Rectal smooth muscle tissue (tissue), 1 donor: ENCODE measurements at regions not wholly inside any gene's neighbourhood (a gene's known extent, or its start where the extent isn't known, plus 50 kb on each side); places are given as distances from the start of the nearest gene placed in this dataset.
"Not testable (repeated sequence)": the region's sequence is repeated elsewhere in the genome, so short reads cannot be mapped to it uniquely, and the experiment has no call there.

Experiments
- H3K27ac ChIP-seq: one replicate; pipeline ENCODE4 v1.7.0; 2013; ENCODE audit warnings: low read depth, low read length, inconsistent platforms
- H3K27me3 ChIP-seq: one replicate; pipeline ENCODE4 v1.7.0; 2013; ENCODE audit warnings: low read length; ENCODE audit not compliant: control insufficient read depth, insufficient read depth
- H3K36me3 ChIP-seq: one replicate; pipeline ENCODE4 v1.7.0; 2013; ENCODE audit warnings: low read length; ENCODE audit not compliant: control insufficient read depth, insufficient read depth
- H3K4me1 ChIP-seq: one replicate; pipeline ENCODE4 v1.7.0; 2013; ENCODE audit warnings: low read length; ENCODE audit not compliant: control insufficient read depth, insufficient read depth
- H3K4me3 ChIP-seq: one replicate; pipeline ENCODE4 v1.7.0; 2013; ENCODE audit warnings: low read length
- H3K9ac ChIP-seq: one replicate; pipeline ENCODE4 v1.7.0; 2013; ENCODE audit warnings: low read length

DNA sequence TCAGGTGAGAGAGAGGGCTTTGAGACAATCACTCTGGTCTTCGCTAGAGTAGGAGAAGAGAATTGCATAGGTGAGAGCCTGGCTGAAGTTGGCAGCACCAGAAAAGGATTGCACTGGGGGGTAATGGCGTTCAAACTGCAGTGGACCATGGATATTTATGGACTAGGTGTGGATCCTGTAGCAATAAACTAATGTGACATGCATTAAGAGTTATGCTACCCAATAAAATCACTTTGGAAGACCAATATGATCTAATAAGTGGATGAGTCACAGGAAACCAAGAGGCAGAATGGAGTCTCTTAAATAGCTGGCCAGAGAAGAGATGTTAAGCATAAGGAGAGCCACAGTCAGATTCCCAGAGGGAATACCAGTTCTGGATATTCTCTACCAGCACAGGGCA, 259.8 kb downstream of the FBXO8 start:
- H3K4me1 ChIP-seq = no peaks in the 10 kb centered on the region

GRCh38 chr4:174018236-174018635, 265.2 kb downstream of the FBXO8 start:
- H3K4me3 ChIP-seq = no peak overlapping the region
- no peak overlapping the region for H3K9ac ChIP-seq
- no peaks in the 10 kb centered on the region for H3K36me3 ChIP-seq
- H3K27ac ChIP-seq = no peak overlapping the region
- H3K27me3 ChIP-seq = no peaks in the 10 kb centered on the region
- no peaks in the 10 kb centered on the region for H3K4me1 ChIP-seq

More for the DNA sequence above, 259.8 kb downstream of the FBXO8 start:
- Histone ChIP-seq H3K9ac (no peak overlapping the region), H3K27me3 (no peaks in the 10 kb centered on the region), H3K27ac (no peak overlapping the region), H3K36me3 (no peaks in the 10 kb centered on the region), H3K4me3 (no peak overlapping the region)

- Histone ChIP-seq H3K27me3 (no peaks in the 10 kb centered on the region), H3K27ac (no peak overlapping the region), H3K36me3 (no peaks in the 10 kb centered on the region), H3K4me1 (peaks cover 2% of the 10 kb centered on the region), H3K9ac (no peak overlapping the region), H3K4me3 (no peak overlapping the region)
These were observed 267.2 kb downstream of the FBXO8 start for GRCh38 chr4:174016251-174016650.

- Histone ChIP-seq H3K36me3 (no peaks in the 10 kb centered on the region), H3K9ac (no peak overlapping the region), H3K4me1 (peaks cover 2% of the 10 kb centered on the region), H3K27ac (no peak overlapping the region), H3K27me3 (no peaks in the 10 kb centered on the region), H3K4me3 (no peak overlapping the region)
These were observed 270.6 kb downstream of the FBXO8 start for GRCh38 chr4:174012886-174013259.

DNA sequence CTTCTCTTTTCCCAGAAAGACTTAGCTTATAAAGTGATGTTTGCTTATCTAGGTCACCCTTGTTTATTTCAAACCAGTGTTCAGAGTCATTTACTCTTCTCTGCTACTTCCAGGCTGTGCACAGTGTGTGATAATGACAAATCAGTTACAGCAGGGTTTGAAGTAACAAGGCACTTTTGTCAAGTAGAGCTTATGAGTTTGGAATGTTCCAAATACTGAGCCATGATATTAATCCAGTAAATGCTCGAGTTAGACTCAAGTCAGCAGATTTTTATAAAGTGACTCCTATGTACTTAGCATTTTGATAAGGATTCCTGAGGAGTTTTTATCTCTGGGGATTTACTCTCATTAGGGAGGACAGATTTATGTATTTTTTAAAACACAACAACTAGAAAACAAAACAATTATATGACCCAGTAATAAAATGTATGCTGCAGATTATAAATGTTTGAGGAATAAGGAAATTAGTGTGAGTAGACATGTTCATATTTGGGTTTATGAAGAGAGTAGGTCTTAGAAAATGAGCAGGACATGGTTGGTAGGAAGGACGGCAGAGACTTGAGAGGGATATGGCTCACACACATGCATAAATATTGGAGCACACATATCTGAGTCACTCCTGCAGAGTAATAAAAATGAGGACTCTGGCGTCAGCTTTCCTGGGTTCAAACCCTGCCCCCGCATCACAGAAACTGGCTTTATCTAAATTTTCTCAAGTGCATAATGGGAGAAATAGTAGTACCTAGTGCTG, 271.2 kb downstream of the FBXO8 start:
- no peaks in the 10 kb centered on the region for H3K27me3 ChIP-seq
- H3K9ac ChIP-seq = no peak overlapping the region
- H3K27ac ChIP-seq = no peak overlapping the region
- peaks cover 2% of the 10 kb centered on the region for H3K4me1 ChIP-seq
- H3K4me3 ChIP-seq = no peak overlapping the region
- H3K36me3 ChIP-seq = no peaks in the 10 kb centered on the region

GRCh38 chr4:174010547-174010946, 272.9 kb downstream of the FBXO8 start:
- H3K9ac ChIP-seq = no peak overlapping the region
- H3K27me3 ChIP-seq = no peaks in the 10 kb centered on the region
- no peaks in the 10 kb centered on the region for H3K36me3 ChIP-seq
- peaks cover 2% of the 10 kb centered on the region for H3K4me1 ChIP-seq
- H3K4me3 ChIP-seq = no peak overlapping the region
- no peak overlapping the region for H3K27ac ChIP-seq

DNA sequence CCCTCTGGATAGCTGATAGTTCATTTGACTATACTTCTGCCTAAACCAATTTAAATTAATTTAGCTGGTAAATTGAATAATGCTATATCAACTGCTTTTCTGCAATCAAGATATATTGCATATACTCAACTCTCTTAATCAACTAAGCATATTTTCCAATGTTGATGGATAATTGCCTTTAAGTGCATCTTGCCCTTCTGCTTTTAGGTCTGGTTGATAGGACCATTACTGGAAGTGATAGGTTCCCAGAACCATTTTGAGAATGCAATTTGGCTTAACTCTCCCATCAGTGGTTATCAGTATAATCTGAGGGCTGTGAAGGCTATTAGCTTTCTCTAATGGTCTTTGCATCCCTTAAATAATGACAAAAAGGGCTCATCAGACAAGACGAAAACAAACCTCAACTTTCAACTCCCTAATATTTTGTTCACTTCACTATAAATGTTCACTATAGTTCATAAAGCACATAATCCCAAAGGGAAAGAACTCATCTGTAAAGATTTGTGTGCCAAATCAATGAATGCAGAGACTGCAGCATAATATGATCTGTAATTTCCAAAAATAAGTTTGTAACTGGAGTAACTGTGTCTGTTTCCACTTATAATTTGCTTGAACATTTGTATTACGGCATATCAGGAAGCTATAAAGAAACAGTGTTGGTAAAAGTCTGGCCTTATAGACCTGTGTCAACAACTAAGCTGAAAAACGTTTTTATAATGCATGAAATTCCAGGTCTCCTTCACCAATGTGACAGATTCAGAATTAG, 273.6 kb downstream of the FBXO8 start:
- no peak overlapping the region for H3K9ac ChIP-seq
- no peak overlapping the region for H3K4me3 ChIP-seq
- peaks cover 2% of the 10 kb centered on the region for H3K4me1 ChIP-seq
- no peaks in the 10 kb centered on the region for H3K36me3 ChIP-seq
- no peak overlapping the region for H3K27ac ChIP-seq
- no peaks in the 10 kb centered on the region for H3K27me3 ChIP-seq

DNA sequence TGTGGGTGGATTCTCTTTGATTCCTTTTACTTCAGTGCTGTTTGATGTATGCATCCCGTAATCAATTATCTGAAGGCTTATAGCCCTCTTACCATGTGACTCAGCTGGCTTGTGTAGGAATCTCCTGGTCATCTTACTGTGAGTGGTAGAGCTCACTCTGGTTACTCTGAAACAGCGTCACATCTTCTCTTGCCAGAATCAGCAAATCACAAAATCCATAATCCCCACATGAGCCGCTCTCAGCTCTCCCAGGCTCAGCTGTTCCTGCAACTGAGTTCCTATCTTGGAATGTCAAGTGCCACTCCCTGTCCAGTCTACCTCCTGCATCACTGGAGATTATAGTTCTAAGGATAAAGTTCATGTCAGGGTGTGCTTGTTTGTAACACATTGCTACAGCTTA, 278.0 kb downstream of the FBXO8 start:
- Histone ChIP-seq H3K36me3 (no peaks in the 10 kb centered on the region), H3K4me3 (no peak overlapping the region), H3K4me1 (no peaks in the 10 kb centered on the region), H3K27ac (no peak overlapping the region), H3K27me3 (no peaks in the 10 kb centered on the region), H3K9ac (no peak overlapping the region)

DNA sequence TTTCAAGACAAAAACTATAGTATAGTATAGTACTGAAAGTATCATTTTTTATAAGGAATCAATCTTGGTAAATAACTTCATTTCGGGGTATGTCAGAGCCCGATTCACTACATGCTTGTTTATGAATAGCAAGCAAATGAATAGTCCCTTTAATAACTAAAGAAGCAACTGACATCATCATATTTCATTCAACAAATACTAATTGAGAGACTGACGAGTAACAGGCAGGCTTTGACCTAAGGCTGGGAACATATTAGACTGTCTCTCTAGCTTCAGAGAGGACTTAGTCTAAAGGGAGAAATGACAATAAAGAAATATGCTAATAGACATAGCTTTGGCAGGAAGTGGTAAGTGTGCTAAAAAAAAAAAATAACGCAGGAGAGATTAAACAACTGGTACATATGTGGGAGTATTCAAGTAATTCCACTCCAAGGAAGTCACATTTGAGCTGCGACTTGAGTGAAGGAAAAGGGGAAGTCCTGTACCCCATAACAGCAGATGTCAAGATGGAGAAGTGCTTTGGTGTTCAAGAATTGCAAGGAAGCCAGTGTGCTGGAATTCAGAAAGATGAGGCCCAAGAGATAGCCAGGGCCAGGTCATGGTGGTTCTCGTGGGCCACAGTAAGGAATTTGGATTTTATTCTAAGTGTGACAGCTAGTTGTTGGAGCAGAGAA, 284.9 kb downstream of the FBXO8 start:
- Histone ChIP-seq H3K9ac (no peak overlapping the region), H3K27me3 (no peaks in the 10 kb centered on the region), H3K4me3 (no peak overlapping the region), H3K4me1 (no peaks in the 10 kb centered on the region), H3K36me3 (no peaks in the 10 kb centered on the region), H3K27ac (no peak overlapping the region)

GRCh38 chr4:173995779-173996178, 287.7 kb downstream of the FBXO8 start:
- H3K27me3 ChIP-seq, H3K27ac ChIP-seq, H3K4me1 ChIP-seq, H3K36me3 ChIP-seq, H3K9ac ChIP-seq, H3K4me3 ChIP-seq: not testable (repeated sequence)

GRCh38 chr4:173991814-173992213, 291.7 kb downstream of the FBXO8 start:
- peaks cover 8% of the 10 kb centered on the region for H3K4me1 ChIP-seq
- no peak overlapping the region for H3K4me3 ChIP-seq
- no peak overlapping the region for H3K9ac ChIP-seq
- no peaks in the 10 kb centered on the region for H3K36me3 ChIP-seq
- no peak overlapping the region for H3K27ac ChIP-seq
- no peaks in the 10 kb centered on the region for H3K27me3 ChIP-seq

- Histone ChIP-seq H3K27me3 (no peaks in the 10 kb centered on the region), H3K27ac (peak overlapping the region; percentile 1)
These were observed 292.2 kb downstream of the FBXO8 start for GRCh38 chr4:173991316-173991715.

More at GRCh38 chr4:173991316-173991715, 292.2 kb downstream of the FBXO8 start:
- H3K36me3 ChIP-seq = no peaks in the 10 kb centered on the region
- H3K4me3 ChIP-seq = no peak overlapping the region
- H3K4me1 ChIP-seq = peaks cover 8% of the 10 kb centered on the region
- no peak overlapping the region for H3K9ac ChIP-seq
